DMS53 treated with DMSO at 0.1 percent for 48 hours (cell line): ENCODE measurements at regions not wholly inside any gene's neighbourhood (a gene's known extent, or its start where the extent isn't known, plus 50 kb on each side); places are given as distances from the start of the nearest gene placed in this dataset.

Source experiments
- DNase-seq: peaks from one replicate; lab custom pipeline; 2025; ENCODE audit not compliant: unreplicated experiment; lab: John Stamatoyannopoulos, UW

DNA sequence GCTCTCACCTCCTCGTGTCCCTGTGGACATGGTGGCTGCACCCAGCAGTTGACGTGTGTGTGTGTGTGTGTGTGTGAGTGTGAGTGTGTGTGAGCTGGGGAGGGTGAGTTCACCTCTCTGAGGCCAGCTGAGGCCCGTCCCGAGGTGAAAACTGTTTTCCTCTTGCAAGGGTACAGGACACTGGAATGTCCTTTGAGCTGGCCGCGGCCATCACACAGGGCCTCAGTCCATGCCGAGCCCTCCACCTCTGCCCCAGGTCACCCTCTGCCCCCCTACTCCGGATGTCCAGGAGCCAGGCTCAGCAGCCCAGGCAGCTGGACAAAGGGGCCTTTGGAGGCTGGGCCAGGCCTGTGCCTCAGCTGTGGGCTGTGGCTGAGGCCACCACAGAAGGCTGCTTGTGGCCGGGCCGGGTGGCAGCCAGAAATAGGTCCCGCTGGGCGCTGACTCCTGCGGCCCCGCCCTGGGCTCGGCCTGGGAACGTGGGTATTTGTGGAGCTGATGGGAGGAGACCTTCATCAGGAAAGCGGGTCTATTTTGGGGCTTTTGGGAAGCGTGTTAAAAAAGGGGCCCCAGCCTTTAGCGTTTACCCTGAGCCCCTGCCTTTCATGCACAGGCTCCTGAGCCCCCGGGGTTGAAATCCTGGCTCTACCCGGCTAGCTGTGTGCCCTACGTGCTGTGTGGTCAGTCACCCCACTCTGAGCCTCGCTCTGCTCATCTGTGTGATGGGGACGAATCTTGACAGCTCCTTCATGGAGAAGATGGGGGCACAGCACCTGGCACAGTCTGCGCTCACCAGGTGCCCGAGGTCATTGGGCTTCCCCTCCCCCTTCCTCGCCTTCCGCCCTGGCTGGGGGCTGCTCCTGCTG, 75.1 kb upstream of the IER5L start:
- no peak for DNase-seq

DNA sequence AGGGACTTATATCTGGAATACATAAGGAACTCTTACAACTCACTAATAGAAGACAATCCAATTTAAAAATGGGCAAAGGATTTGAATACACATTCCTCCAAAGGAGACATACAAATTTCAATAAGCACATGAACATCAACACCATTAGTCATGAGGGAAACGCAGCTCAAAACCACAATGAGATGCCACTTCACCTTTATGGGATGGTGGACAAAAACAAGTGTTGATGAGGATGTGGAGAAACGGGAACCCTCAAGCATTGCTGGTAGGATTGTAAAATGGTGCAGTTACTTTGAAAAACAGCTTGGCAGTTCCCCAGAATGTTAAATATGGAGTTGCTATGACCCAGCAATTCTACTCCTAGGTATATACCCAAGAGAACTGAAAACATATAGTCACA, 72.7 kb upstream of the IER5L start:
- no peak for DNase-seq

DNA sequence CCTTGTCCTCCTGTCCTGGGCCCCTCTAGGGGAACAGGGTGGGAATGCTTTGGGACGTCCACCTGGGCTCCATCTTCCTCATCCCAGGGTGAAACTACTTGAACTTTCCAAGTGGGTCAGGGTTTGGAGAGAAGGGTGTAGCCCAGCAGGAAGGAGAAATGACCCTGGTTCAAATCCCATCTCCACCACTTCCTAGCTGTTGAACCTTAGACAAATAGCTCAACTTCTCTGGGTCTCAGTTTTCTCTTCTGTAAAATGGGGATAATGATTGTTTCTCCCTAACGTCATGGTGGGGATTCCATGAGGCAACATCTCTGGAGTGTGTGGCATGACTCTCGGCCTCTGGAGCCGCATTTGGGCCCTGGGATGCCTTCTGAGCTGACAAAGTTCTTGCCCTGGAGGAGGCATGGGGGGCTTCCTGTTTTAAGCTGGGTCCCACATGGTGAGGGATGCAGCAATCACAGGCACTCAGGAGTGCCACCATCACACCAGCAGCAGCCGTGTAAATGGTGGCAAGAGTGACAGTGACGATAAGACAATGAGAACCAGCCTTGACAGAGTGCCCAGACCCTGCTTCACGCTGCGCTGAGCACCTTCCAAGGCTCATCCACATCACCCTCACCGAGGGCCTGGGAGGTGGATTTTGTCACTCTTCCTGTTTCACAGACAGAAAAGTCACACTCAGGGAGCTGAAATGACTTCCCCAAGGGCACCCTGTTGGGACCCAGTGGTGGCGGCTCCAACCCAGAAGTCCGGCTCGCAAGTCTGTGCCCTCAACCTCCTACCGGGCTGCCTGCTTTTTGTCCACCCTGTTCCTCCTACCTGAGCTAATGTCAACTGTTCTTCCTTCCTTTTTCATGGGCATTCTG, 69.5 kb upstream of the IER5L start:
- DNase-seq = no peak

DNA sequence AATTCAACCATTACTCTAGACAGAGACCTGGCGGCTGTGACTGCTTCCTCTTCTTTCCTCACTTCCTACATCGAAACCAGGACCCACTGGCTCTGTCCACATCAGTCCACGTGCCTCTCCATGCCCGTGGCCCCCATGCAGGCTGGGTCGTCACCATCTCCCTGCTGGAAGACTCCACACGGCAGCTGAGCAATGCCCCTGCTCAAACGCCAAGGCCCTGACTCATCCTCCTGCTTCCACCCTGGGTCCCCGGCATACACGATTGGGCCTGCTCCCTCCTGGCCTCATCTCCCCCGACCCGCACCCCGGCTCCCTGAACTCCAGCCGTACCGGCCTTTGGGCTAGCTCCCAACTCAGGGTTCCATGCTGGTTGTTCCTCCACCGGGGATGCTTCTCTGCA, 67.2 kb upstream of the IER5L start:
- no peak for DNase-seq

DNA sequence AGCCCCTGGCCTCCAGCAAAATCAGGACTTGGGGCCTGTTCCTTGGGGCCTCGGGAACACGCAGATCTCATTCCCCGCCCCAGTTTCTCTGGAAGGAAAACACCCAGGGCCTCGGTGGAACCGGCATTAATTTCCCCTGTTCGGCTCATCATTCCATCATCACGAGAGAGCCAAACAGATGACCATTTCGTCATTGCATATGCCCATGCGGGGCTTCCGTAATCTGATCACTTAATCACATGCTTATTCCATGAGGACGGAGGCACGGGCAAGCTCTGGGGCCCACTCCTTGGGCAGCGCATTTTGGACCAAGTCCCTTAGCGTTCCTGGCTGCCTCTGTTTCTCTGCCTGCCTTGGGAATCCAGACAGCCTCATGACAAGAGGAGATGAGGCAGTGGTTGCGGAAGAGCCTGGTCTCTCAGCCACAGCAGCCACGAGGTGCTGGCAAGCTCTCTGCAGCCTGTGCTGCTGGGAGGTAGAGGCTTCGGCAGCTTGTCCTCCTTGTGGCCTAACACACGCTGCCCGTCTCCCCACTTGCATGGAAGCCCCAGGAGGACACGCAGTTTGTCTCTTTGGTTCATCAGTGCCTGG, 65.0 kb upstream of the IER5L start:
- DNase-seq = no peak

DNA sequence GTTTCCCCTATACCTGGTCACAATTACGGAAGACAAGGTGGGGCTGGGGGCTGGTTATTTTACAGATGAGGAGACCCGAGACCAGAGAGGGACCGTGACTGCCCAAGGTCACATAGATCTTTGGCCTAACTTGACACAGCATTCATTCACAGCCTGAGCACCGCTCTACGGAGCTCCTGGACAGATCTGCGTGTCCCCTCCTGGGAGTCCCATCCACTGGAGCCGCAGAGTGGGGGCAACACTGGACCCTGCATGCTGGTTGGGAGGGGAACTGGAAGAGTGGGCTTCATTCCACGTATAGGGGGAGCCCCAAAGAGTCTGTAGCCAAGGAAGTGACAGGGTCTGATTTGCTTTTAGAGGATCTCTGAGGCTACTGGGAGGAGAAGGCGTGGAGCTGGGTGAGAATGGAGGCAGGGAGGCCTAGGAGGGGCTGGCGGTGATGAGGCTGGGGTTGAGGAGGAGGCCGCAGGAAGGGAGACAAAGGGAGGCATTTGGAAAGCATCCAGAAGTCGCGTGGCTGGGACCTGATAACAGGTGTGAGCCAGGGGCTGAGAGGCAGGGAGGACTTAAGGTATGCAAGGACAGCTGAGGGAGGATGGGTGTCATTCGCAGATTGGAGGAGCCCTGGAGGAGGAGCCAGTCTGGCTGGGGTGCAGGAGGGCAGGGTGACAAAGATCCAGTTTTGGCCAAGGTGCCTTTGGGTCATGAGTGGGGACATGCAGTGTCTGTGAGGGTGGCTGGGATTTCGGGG, 64.3 kb upstream of the IER5L start:
- no peak for DNase-seq

DNA sequence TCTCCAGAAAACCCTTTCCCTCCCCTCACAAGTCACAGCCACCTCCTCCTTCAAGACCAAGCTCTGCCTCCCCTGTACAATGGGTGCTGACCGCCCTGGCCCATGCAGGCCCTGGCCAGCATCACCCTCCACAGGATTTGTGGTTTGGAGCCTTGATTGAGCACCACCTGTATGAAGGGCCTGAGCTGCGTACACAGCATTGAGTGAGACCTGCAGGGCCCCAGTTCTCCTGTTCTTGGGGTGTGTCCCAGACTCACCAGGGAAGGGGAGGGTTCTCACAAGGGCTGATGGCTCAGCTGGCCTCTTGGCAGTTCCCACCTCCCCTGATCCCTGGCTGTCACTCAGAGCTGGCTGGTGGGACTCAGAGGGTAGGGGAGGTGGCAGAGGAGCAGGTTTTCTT, 63.7 kb upstream of the IER5L start:
- DNase-seq = no peak

DNA sequence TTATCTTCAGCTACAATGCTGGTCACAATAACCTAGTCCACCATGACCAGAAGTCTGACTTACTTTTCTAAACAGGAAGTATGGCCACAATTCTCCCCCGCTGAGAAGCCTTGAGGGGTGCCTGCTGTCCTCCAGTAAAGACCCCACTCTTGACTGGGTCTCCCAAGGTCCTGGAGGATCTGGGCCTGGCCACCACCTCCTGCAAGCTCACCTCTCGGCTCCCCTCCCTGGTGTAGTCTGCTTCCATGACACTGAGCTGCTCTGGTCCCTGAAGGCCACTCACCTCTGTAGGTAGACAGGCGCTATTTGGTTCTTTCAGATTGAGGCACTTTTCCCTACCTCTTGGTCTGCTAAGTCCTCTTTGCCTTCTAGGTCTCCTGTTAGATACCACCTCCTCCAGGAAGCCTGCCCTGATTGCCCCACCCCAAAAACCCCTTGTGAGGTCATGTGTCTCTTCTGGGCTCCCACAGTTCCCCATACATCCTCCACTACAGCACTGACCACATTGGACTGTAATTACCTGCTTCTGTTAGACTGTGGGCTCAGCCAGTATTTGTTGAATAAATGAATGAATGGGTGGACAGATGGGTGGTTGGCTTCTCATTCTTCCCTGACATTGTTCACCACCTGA, 62.6 kb upstream of the IER5L start:
- DNase-seq = no peak

DNA sequence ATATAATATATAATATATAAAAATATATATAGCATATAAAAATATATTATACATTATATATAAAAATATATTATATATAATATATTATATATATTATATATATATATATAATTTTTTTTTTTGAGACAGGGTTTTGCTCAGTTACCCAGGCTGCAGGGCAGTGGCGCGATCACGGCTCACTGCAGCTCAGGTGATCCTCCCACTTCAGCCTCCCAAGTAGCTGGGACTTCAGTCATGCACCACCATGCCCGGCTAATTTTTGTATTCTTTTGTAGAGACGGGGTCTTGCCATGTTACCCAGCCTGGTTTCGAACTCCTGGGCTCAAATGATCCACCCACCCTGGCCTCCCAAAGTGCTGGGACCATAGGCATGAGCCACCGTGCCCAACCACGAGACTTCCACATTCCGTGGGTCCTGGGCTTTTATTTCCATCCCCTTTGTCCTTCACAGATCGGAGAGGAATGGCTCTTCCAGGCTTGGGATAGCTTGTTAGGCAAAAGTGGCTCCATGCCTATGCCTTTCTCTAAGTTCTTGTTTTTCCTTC, 62.0 kb upstream of the IER5L start:
- no peak for DNase-seq

DNA sequence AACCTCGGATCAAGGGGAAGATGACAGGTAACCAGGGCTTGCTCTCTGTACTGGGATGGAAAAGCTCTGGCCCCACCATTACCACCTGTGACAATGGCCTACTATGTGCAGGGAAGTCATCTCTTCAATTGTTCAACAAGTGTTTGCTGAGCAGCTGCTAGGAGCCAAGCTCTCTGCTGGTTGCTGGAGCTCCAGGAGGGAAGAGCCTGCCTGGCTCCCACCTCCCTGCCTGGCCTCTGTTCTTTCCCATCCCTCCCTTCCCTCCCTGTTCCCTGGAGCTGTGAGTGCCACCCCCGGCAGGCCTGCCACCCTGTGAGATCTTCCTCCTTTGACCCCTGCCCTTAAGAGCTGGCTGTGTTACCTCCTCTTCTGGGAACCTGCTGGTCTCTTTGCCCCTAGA, 59.7 kb upstream of the IER5L start:
- DNase-seq = no peak

DNA sequence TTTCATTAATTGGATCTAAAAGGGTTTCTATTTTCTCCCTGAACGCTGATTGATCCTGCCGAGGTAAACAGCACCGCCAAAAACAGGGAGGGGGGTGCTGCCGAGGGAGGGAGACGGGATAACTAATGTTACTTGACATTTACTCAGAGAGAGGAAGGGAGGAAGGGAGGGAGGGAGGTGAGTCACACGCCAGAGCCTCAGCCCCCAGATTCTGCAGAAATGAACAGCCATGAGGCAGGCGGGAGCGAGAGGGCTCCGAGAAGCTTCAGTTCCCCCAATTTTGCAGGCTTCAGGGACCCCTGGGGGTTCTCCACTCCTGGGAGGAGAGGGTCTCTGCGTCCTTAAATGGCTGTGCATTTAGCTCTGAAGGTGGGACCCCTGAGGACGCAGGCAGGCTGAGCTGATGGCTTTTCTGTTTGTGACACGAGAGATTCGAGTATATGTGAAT, 59.1 kb upstream of the IER5L start:
- DNase-seq = no peak

DNA sequence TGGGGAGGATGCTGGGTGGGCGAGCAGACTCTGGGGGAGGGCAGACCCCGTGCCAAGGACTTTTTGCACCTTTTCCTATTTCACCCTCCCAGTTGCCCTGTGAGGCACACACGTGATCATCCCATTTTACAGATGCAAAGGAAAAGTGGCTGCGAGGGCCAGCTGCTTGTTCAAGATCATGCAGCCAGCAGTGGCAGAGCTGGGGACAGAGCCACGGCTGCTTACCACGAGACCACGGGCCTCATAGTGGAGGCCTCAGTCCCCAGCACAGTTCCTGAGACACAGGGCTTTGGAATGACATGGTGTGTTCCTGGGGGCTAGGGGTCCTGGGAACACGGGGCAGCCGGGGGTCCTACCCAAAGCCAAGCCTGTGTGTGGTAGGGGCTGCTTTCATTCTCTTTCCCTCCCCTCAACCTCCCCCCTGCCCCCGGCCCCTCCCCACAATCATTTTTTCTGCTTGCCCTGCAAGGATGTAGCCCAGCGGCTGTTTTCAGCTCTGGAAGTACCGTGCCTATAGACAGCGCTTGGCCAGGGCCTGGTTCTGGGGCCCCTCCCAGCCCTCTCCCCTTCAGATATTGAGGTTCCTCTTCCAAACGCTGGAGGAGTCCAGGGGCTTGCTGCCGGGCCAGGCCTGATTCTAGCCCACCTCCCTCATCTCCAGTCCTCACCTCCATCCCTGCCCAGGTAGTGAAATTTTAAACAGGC, 58.5 kb upstream of the IER5L start:
- DNase-seq = no peak

DNA sequence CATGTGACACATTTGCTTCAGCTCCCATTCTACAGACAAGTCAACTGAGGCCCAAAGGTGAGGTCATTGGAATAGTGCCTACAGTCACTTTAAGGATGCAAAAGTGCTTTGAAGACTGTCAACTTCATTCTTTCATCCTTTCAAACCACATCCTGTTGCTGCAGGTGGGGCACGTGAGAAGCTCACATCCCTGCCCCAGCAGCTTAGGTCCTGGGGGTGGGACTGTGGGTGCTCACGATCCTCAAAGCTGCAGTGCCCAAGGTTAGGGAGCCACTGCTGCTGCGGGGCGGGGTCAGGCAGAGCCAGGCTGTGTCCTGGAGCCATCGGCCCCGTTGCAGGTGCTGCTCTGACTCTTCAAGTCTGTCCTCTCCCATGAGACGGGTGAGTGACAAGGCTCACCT, 57.9 kb upstream of the IER5L start:
- no peak for DNase-seq

DNA sequence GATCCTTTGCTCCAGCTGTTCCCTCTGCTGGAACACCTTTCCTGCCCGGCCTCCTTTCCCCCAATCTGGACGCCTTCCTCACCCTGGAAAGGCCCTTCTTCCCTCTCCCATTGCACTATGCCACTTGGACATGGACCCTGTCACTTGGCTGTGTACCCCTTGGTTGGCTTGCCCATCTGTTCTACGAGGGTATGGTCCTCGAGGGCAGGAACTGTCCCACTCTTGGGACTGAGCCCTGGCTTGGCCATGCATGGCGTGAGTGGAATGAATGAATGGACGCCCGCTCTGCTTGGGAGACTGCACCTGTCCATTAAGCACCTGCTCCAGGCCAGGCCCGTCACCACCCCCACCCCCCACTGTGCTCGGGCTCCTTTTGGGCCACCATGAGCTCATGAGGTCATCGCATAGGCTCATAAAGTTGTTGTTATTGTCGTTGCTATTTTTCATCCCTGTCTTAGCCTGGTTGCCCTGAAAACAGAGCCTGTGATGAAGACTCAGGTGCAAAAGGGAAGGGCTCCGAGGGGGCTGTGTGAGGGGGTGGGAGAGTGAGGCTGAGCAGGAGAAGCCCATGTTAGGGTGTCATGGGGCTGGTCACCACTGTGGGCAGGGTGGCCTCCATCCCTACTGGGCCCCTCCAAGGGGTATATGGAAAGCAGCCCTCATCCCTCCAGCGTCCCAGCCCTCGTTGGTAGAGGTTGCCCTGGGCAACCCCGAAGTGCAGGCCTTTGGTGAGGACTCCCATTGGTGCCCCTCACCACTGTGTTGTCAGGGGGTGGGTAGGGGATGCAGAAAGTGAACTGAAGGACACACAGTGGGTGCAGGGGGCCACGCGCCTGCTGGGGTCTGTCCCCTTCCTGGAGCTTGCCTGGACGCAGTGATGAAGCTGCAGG, 57.2 kb upstream of the IER5L start:
- no peak for DNase-seq

DNA sequence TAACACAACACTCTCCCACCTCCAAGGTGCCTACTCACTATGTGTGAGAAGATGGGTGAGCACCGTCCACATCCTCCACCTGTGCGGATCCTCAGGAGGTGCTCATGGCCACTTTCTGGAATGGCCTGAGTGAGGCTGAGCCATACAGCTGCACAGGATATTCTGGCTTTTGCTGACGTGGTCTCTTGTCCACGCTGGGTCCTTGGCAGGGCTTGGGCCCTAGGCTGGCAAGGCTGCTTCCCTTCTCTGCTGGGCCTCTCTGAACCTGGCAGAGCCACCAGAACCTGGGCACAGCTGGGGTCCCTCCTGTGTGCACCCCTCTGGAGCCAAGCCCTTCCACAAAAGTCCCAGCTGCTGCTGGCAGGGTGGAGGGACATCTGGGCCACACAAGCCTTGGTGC, 56.4 kb upstream of the IER5L start:
- DNase-seq = no peak

DNA sequence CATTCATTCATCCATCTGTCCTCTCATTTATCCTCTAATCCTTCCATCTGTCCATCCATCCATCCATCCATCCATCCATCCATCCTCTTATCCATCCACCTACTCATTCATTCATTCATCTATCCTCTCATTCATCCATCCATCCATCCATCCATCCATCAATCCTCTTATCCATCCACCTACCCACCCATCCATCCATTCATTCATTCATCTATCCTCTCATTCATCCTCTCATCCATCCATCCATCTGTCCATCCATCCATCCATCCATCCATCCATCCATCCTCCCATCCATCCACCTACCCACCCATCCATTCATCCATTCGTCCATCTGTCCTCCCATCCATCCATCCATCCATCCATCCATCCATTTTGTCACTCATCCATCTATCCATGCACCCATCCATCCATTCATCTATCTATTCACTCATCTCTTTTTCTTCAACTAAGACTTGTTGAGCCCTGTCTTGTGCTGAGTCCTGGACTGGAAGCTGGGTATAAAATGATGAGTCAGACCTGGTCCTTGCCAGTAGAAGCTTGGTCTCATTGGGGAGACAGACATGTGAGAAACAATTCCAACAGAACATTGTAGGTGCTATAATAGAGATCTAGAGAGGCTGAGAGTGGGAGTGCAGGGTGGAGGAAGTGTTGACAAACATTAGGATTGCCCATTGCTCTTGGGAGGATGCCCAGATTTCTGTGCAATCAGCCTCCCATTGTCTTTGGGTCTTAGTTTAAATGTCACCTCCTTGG, 55.0 kb upstream of the IER5L start:
- no peak for DNase-seq

DNA sequence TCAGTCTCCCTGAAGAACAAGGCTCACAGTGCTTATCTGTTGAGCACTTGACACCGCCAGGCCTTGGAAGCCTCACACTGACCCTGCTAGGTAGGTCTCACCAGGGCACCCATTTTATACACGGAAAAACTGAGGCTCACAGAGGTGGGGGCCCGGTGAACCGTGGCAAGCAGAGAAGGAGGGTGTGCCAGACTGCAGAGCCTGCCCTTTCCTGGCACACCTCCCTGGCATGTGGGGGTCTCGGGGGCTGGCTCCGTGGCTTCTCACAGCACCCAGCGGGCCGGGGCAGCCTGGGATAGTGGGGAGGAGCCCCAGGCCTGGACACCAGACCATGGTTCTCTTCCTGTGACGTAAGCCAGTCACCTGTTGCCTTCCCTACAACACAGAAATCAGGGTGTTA, 53.7 kb upstream of the IER5L start:
- no peak for DNase-seq
